ENCODE measurements at regions not wholly inside any gene's neighbourhood (a gene's known extent, or its start where the extent isn't known, plus 50 kb on each side); places are given as distances from the start of the nearest gene placed in this dataset.

DNA sequence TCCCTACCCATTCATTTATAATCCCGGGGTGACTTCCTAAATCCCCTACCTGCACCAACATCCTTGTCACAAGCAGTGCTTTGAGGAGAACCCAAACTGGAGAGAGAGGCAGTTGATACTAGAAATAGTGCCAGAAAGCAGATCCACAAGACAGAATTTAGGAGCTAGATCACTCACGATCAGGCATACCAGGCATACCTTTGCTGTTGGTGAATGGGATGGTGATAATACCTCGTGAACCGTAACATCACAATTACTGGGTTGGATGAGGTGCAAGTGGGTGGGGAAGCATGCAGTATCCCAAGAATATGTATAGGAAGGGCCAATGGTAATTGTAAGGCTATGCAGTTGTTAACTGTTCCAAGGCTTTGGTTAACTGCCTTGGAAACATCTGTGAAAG lies 129.3 kb downstream of the TMA16 start:
- DNase-seq = no peak

DNA sequence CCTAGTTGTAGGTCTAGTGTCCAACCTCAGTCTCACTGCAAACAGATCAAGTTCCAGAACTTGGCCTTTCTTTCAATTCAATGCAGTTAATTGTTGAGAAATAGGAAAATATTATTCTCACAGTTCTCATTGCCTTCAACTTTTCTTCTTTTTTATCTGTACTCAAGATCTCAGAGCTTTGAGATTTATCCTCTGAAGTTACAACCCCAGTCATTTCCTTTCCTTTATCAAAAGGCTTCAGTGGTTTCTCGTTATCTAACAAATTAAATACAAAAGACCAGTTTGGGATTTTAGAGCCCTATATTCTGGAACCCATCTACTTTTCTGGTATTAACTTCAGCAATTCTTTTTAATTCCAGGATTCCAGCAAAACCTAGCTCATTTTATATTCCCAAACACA lies 130.2 kb downstream of the TMA16 start:
- no peak for DNase-seq

DNA sequence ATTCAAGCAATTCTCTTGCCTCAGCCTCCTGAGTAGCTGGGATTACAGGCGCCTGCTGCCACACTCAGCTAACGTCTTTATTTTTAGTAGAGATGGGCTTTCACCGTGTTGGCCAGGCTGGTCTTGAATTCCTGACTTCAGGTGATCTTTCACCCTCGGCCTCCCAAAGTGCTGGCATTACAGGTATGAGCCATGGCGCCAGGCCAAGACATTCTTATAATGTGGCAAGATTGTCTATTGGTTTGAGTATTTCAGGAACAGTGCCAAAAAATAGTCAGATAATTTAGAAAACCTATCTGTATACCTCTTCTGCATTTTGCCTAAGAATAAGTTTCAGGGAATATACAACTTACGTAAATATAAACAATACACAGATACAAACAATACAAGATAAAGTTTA lies 136.8 kb downstream of the TMA16 start:
- no peak for DNase-seq

DNA sequence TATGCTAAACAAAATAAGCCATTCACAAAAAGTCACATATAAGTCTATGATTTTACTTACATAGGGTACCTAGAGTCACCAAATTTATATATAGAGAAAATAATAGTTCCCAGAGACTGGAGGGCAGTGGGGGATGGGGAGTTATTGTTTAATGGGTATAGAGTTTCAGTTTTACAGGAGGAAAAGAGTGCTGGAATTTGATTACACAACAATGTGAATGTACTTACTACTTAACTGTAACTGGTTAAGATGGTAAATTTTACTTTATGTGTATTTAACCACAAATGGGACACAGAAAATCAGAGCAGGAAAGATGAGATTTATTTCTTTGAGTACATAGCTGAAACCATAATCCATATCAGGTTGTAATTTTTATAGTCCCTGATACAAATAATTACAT lies 144.4 kb downstream of the TMA16 start:
- DNase-seq = no peak

DNA sequence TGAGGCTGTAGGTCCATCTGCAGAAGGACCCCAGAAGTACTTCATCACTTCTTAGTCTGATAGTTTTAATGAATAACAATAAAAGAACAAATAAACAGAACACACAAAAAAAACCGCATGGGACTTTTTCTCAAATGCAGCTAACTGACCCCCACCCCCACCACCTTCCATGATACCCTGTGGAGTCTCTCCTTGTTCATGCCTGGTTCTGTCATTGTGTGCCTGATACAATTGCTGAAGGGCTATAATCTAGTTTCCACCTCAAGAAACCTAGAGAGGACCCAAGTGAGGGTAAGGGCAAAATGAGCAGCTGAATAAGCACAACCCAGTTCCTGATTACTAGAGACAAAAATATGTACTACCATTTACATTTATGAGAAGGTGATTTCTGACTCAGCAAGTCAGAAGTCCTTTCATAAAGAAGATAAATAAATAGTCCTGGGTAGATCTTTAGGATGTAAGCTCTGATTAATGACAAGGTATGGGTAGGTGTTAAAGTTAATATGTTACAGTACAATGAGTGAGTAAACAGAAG lies 155.1 kb downstream of the TMA16 start:
- DNase-seq = no peak

DNA sequence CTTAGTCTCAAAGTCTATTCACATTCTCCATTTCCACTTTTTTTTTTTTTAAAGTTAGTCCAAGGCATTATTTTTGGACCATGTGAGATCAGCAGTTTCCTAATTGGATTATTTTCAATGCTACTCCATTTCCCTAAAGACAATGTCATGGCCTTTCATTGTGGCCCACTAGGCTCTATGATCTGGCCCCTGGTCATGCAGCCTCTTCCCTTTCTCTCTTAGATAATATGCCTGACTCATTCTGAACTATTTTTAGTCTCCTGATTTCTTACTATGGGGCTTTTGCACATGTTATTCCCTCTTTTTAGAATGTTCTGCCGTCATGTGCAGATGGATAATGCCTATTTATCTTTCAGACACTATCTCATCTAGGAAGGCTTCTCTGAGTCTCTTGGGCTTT lies 157.3 kb downstream of the TMA16 start:
- DNase-seq = no peak

DNA sequence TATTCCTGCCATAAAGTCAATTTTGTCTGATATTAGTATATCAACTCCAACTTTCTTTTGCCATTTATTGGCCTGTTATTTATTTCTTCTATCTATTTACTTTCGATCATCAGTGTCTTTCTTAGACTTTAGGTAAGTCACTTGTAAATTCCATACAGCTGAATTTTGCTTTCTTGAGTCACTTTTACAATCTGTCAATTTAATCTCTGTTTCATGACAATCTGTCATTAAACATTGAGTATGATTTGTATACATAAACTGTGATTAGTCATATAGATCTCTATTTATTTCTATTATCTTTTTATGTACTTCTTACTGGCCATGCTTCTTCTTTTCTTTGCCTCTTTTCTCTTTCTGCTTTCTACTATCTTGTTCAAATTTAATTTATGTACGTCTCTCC lies 160.1 kb downstream of the TMA16 start:
- DNase-seq = no peak

DNA sequence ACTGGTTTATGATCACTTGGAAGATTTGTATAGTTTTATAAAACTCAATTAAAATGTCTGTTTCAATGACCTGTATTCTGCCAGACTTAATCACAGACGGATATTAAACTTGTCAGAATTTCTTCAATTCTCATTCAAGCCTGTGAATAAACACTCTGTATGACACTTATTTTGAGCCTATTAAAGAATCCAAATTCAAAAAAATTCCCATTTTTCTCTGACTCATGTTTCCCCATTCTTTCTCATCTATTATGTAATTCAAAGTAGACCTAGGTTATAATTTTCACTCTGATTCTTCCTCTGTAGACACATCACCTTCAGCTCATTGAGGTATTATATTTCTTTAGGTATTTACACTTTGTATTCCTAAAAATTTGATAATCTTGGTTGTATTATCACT lies 166.1 kb downstream of the TMA16 start:
- DNase-seq = no peak

DNA sequence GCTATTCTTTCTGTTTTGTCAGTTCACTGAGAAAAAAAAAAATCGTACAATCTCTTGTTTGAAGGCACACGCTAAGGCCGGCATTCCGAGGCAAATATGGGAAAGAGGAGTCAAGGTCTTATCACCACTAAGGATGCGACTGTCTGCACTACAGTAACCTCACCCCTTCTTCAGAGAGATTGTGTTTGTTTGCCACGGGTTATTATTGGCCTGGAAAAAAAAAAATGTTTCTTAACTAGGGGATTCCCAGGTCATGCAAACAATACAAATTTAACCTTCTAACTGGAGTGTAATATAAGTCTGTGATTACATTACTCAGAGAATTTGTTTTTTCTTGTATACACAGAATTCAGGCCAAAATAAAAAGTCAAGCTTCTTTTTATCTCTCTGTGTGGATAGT lies 168.3 kb downstream of the TMA16 start:
- no peak for DNase-seq

DNA sequence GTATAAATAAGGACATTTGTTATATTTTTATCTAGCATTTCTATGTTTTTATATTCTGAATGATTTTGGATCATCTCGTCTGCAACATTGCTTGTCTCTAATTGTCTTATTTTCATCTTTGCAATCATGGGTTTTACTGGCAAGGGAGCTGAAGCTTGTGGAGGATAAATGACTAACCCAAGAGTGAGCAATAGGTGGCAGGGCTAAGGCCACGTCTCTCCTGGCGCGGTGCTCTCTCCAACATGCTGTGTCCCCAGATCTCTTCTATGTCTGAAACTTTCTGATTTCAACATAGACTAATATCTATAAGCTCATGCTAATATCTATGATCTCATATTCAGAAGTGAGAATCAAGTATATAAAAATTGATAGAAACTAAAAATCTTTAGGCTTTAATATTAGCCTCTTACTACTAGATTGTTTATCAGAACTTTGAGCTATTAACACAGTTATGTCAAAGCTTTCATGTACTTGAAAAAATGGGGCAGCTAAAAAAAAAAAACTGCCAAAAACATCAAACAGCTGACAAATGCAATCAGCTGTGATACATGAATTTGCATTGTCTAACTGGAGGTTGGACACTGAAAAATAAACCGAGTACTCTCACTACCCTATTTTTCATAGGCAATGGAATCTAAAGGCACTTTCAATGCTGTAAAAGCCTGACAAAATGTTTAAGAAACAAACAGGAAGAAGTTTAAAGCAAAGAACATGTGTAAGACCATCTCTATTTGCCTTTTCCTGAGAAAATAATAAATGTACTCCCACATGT lies 169.2 kb downstream of the TMA16 start:
- no peak for DNase-seq

DNA sequence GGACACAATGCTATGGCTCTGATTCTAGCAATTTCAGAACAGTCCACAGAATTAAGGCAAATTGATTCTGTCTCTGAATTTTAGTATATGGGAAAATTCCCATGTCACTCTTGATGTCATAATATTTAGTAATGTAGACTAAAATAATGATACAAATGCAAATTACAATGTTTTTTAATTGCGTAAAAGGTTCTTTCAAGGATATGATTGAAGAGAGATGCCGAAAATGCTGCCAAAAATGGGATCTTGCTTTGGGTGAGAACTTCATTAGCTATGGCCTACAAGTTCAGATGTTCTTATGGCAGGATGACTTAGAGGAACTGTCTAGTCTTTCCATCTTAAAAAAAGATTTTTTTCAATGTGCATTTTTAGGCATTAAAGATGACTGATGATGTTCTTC lies 170.6 kb downstream of the TMA16 start:
- no peak for DNase-seq

DNA sequence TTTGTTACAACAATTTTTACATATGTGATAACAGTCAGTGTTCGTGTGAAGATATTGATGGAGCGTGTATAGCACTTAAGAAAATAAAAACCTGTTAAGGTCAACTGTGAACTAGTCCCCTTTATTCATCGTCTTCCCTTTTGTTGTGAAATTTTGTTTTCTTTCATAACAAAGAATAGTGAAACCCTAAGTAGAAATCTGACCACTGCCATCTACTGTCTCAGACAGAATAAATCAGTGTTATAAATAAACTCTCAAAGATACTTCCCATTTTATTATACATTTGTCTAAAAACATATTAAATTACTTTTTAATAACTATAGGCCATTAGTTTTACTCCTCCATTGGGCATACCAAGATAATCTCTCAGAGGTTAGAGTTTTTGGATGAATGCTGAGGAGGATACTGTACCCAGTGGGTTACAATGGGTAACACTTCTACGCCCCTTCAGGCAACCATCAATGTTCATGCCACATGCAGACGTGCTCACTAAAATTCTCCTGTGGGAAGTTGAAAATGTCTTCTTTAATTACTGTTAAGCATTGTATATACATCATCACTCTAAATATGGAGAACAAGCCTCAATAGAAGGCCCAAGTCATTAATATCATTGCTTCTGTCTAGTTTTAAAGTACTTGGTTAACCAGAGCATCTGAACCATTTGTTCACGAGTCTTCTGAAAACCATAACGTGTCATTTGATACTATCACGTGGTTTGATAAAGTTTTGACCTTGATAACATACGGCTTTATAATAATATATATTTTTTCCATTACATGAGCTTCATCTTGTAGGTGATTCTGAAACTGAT lies 171.2 kb downstream of the TMA16 start:
- DNase-seq = no peak

DNA sequence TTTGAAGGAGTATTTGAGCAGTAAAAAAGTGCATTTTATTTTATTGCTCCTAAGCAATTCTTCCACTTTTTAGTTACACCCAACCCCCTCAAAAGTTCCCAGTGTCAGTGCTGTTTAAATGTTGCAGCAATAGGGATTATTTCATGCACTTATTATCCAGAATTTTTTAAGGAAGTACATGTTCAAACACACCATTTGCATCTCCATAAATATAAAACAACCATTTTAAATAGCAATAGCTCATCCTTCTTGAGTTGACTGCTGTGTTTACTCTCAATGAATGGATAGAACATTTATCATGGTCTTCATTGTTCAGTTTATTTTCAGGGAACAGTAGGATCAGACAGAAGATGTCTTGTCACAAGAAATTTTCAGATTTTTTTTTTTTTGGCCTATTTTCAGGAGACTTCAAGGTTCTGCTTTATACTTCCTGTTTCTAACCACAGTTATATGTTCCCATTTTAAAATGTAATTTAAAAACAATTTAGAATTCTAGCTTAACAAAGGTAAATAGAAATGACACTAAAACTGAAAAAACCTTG lies 171.9 kb downstream of the TMA16 start:
- DNase-seq = no peak

DNA sequence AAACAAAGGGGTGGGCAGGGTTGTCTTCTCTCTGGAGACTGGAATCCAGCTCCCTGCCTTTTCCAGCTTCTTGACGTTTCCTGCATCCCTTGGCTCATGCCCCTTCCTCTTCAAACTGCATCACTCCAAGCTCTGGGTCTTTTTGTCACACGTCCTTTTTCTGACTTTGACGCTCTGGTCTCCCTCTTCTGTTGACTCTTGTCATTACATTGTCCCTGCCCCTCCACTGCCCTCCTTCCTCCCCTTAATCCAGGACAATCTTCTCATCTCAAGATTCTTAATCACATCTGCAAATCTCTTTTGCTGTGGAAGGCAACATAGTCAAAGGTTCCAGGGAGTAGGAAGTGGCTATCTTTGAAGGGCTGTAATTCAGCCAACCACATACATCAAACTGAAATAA lies 178.3 kb downstream of the TMA16 start:
- DNase-seq = peak; percentile 73

DNA sequence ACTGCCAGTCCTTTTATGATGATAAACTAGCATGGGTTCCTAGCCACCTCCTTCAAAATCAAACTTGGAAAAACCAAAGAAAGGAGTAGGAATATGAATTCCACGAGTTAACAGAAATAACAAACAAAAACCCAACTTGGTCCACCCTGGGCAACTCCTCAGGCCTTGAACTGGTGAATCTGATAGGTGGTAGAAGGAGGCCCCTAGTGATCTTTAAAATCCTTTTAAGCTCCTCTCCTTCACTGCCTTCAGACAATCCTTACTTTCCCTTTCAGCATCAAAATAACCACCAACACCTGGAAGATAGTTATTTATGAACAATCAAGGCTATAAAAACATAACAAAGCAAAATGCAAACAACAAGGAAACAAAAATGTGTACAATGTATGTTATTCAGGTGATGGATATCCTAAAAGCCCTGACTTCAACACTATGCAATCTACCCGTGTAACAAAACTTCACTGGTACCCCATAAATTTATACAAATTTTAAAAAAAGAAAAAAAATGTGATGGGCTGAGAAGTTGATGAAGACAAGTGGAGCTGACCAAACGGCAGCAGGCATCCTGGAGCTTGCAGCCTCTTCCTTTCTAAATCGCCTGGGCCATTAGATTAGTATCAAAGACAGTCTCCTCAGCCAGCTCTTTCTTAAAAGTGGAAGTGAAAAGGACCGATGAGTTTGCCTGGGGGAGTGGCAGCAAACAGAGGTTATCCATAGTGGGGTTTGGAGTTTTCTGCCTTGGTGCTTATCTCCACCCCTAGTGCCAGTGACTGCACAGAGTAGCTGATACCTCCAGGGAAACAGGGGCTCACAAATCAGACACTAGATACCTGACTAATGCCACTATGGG lies 179.6 kb downstream of the TMA16 start:
- DNase-seq = no peak

DNA sequence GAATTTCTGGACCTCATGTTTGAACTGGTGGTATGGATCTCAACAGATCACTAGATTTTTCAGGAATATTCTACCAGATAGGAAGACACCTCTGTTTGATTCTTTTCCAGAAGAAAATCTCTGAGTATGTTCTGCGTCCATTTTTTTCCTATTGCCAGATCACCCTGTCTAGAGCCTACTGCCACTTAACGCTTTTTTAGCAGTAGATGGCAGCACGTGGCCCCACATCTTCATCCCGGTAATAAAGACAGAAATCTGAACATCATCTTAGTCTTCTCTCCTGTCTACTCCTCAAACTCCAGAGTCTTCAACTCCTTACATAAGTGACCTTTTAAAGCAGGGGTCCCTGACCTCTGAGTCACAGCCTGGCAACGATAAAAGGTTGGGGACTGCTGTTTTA lies 184.7 kb downstream of the TMA16 start:
- no peak for DNase-seq

DNA sequence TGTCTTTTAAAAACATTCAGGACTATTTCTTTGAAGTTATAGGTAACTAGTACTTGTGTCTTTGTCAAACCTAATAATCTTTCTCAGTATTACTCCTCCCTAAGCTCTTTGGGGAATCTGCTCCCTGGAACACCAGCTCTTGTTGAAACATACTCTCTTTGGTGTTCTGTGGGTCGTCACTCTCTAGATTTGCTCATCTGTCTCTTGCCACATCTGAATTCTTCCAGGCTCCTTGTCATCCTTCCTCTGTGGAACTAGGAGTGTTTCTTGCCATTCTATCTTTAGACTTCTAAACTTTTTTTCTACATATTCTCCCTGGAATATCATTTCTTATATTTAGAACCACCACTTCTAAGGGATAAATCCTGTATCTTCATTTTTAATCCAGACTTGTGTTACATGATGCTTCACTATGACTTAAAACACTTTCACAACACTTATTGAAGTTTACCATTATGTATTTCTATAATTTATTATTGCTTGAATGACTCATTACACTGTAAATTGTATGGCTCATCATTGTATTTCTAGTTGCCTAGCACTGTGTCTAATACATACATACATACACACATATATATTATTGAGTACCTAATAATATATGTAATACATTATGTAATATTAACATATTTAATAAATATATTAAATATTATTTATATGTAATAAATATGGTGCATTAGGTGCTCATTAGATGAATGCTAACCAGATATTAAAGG lies 186.1 kb downstream of the TMA16 start:
- no peak for DNase-seq

DNA sequence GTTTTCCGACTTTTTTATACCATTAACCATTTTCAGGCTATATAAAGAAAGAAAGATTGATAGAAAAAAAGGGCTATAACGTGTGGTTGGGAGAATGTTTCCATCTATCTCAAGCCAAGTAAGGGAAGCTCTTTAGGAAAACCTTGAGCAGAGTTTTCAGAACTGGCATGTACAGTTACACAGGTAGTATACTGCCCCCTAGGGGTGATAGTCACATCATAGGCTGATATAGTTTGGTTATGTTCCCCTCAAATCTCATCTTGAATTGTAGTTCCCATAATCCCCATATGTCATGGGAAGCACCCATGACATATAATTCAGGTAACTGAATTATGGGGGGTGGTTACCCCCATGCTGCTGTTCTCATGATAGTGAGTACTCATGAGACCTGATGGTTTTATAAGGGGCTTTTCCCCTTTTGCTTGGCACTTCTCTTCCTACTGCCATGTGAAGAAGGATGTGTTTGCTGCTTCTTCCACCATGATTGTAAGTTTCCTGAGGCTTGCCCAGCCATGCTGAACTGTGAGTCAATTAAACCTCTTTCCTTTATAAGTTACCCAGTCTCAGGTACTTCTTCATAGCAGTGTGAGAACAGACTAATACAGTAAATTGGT lies 186.8 kb downstream of the TMA16 start:
- peak; percentile 72 for DNase-seq

DNA sequence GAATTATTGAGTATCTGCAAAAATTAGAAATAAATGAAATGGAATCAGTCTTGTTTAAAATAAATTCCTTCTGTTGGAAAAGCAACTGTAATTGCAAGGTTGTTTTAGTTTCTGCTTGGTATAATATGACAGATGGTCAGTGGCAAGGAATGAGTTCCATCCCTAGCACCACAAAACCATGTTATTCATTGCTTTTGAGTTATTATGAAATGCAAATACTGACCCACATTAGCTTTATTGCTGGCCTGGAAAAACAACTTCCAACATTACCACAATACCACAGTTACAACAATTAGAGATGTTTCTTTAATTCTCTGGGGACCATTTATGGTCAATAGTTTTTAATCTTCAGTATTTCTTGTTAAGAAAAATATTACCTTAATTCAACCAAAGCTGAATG lies 194.4 kb downstream of the TMA16 start:
- no peak for DNase-seq

DNA sequence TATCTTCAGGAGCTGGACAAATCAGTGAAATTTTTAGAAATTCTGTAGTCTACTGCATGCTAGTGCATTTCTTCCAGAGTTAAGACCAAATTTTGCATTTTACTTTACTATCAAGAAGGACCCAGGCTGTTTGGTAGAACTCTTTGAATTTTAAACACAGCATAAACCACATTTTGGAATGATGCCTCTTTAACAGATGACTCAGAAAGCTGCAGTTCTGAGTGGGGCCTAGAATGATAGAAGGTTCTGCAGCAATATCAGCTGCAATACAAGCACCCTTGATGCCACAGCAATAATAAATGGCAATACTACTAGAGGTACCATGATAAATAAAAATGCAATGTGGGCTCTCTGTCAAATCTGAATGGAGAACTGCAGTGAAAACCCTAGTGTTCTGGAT lies 198.7 kb downstream of the TMA16 start:
- DNase-seq = no peak

DNA sequence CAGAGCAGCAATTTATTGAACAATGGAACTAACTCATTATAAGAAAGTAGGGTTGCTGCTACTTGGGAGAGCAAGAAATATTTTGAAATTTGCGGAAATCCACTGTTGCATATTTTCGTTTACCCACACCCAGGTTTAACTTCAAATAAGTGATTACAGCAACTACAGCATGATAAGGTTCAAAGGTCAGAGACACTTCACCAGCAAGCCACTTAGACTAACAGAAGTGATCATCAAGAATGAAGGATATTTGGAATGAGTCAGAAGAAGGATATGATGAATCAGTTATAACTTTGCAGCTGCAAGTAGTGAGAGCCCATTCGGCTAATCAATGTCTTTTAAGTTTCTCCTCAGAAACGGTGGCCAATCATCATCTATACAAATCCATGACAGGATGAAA lies 199.3 kb downstream of the TMA16 start:
- DNase-seq = no peak

DNA sequence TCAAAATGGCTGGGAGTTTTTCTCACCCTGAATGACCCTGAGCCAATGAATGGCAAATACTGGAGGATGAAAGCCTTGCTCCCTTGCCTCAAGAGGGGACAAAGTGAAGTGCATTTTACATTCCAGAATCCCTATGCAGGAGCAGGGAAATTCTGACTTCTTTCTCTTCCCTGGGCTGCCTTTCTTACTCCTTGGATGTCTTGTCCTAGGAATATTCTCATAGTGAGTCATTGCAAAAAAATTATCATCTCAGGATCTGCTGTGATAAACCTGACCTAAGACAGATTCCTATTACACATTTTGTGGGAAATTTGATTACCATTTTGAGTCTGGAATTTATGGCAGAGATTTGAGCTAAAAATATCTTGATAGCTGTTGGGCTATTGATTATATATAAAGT lies 199.9 kb downstream of the TMA16 start:
- no peak for DNase-seq
